C4-2B (cell line): ENCODE measurements at regions not wholly inside any gene's neighbourhood (a gene's known extent, or its start where the extent isn't known, plus 50 kb on each side); places are given as distances from the start of the nearest gene placed in this dataset.

Experiments used
- CTCF ChIP-seq: fragments of 450-650 bp; conservative IDR thresholded peaks from 2 replicates; pipeline ENCODE4 v1.5.1; 2017; ENCODE audit warnings: mild to moderate bottlenecking
- ZFX ChIP-seq: fragments of 450-650 bp; IDR thresholded peaks from 2 replicates; pipeline ENCODE4 v1.6.1; 2017

GRCh38 chr15:29873264-29873663 lies 51.0 kb upstream of the TJP1 start:
- TF ChIP-seq CTCF (no peak), ZFX (no peak)
